Keratinocyte (primary cell): ENCODE measurements at regions not wholly inside any gene's neighbourhood (a gene's known extent, or its start where the extent isn't known, plus 50 kb on each side); places are given as distances from the start of the nearest gene placed in this dataset.

Source experiments
- DNase-seq: peaks from one replicate; pipeline ENCODE4 v3.0.0-alpha.2; 2011; ENCODE audit warnings: low read depth, missing footprints, low spot score
- FAIRE-seq: peaks from 2 replicates; lab custom pipeline; 2011; peaks lifted over from hg19 to GRCh38; lab: Jason Lieb, UNC
- H2AFZ ChIP-seq: 2 replicates; pipeline ENCODE4 v1.6.0; 2012; ENCODE audit warnings: low read length, control low read depth, inconsistent platforms; ENCODE audit not compliant: control insufficient read depth
- H3K27ac ChIP-seq: 2 replicates; pipeline ENCODE4 v1.5.1; 2011; ENCODE audit warnings: low read length; ENCODE audit not compliant: control insufficient read depth, insufficient read depth
- H3K27me3 ChIP-seq: 3 replicates; pipeline ENCODE4 v1.6.0; 2011; ENCODE audit warnings: low read length; ENCODE audit not compliant: control insufficient read depth, insufficient read depth; ENCODE audit errors: extremely low read depth
- H3K36me3 ChIP-seq, 2 experiments: 2 replicates in 1 of 2; 3 replicates in 1 of 2; pipeline ENCODE4 v1.5.1; 2011; ENCODE audit warnings: low read length in 2 of 2, mild to moderate bottlenecking in 1 of 2; ENCODE audit not compliant: control insufficient read depth in 2 of 2, insufficient read depth in 2 of 2; ENCODE audit errors: extremely low read depth in 1 of 2
- H3K4me1 ChIP-seq: 3 replicates; pipeline ENCODE4 v1.5.1; 2011; ENCODE audit warnings: low read length; ENCODE audit not compliant: control insufficient read depth, insufficient read depth; ENCODE audit errors: extremely low read depth
- H3K4me2 ChIP-seq: 3 replicates; pipeline ENCODE4 v1.6.0; 2011; ENCODE audit warnings: low read depth, low read length; ENCODE audit not compliant: control insufficient read depth, insufficient read depth; ENCODE audit errors: extremely low read depth
- H3K4me3 ChIP-seq, 3 experiments: fragments of 200-600 bp in 1 of 3; sonication (generic) in 1 of 3; 2 replicates in 2 of 3; 3 replicates in 1 of 3; pipeline ENCODE4 v1.5.1; 2011 to 2016; ENCODE audit warnings: low read length in 3 of 3, mild to moderate bottlenecking in 3 of 3, control low read depth in 2 of 3, inconsistent platforms in 1 of 3, low read depth in 1 of 3, mixed read lengths in 1 of 3, mixed run types in 1 of 3, moderate library complexity in 1 of 3; ENCODE audit not compliant: control insufficient read depth in 2 of 3, insufficient read depth in 2 of 3; ENCODE audit errors: extremely low read depth in 1 of 3
- H3K79me2 ChIP-seq: 2 replicates; pipeline ENCODE4 v1.6.0; 2012; ENCODE audit warnings: low read length; ENCODE audit not compliant: control insufficient read depth, insufficient read depth
- H3K9ac ChIP-seq: 3 replicates; pipeline ENCODE4 v1.6.0; 2011; ENCODE audit warnings: low read length; ENCODE audit not compliant: control insufficient read depth, insufficient read depth; ENCODE audit errors: extremely low read depth
- H3K9me1 ChIP-seq: 3 replicates; pipeline ENCODE4 v1.6.0; 2011; ENCODE audit warnings: low read length; ENCODE audit not compliant: control insufficient read depth, insufficient read depth; ENCODE audit errors: extremely low read depth
- H3K9me3 ChIP-seq: 2 replicates; pipeline ENCODE4 v1.5.1; 2012; ENCODE audit warnings: low read depth, low read length; ENCODE audit not compliant: control insufficient read depth
- H4K20me1 ChIP-seq: 3 replicates; pipeline ENCODE4 v1.6.0; 2011; ENCODE audit warnings: low read length; ENCODE audit not compliant: control insufficient read depth, insufficient read depth; ENCODE audit errors: extremely low read depth
- CTCF ChIP-seq, 3 experiments: IDR thresholded peaks in 1 of 3; conservative IDR thresholded peaks in 1 of 3; optimal IDR thresholded peaks in 1 of 3; 2 replicates in 2 of 3; 3 replicates in 1 of 3; pipeline versions ENCODE3 to v1.5.1; 2011; ENCODE audit warnings: low read length in 3 of 3, mild to moderate bottlenecking in 3 of 3, moderate library complexity in 2 of 3, control low read depth in 1 of 3, inconsistent platforms in 1 of 3; ENCODE audit not compliant: insufficient read depth in 2 of 3; ENCODE audit errors: extremely low read depth in 1 of 3
- EZH2 ChIP-seq: IDR thresholded peaks from one replicate; pipeline ENCODE4 v1.6.1; 2012; ENCODE audit warnings: inconsistent platforms, mild to moderate bottlenecking, low read length, moderate library complexity
- dilution Hi-C: fragments of 300-500 bp; cut with MboI; formaldehyde crosslinking; loops from one replicate; pipeline ENCODE4 v1.7.0; 2020; ENCODE audit warnings: low sequenced_read_pairs; ENCODE audit not compliant: extremely low pct_ligation_motif_present

DNA sequence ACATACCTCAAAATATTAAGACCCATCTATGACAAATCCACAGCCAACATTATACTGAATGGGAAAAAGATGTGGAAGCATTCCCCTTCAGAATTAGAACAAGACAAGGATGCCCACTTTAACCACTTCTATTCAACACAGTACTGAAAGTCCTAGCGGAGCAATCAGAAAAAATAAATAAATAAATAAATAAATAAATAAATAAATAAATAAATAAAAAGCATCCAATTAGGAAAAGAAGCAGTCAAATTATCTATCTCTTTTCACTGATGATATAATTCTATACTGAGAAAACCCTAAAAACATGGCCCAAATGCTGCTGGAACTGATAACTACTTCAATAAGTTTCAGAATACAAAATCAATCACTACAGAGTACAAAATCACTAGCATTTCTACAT is 67.5 kb downstream of the PRR32 start:
- Histone ChIP-seq H3K9ac (no peak overlapping the region), H3K4me2 (no peak overlapping the region), H3K9me1 (no peaks in the 10 kb centered on the region), H3K79me2 (no peaks in the 10 kb centered on the region), H3K27me3 (no peaks in the 10 kb centered on the region), H2AFZ (no peak overlapping the region), H3K9me3 (no peaks in the 10 kb centered on the region), H3K4me3 (no peak overlapping the region), H4K20me1 (no peaks in the 10 kb centered on the region), H3K36me3 (no peaks in the 10 kb centered on the region), H3K4me1 (no peaks in the 10 kb centered on the region), H3K27ac (no peak overlapping the region)
- FAIRE-seq = no peak
- TF ChIP-seq CTCF (optimal IDR thresholded peaks at IDR 0.05 in 1 of 3, IDR thresholded peaks at IDR 0.05 in 1 of 3, conservative IDR thresholded peaks at IDR 0.05 in 1 of 3; ENCODE audit: extremely low read depth in 1 of 3, insufficient read depth in 2 of 3, low read length in 3 of 3) (no peak), EZH2 (no peak)
- dilution Hi-C loops = no loop called here
- DNase-seq = no peak

DNA sequence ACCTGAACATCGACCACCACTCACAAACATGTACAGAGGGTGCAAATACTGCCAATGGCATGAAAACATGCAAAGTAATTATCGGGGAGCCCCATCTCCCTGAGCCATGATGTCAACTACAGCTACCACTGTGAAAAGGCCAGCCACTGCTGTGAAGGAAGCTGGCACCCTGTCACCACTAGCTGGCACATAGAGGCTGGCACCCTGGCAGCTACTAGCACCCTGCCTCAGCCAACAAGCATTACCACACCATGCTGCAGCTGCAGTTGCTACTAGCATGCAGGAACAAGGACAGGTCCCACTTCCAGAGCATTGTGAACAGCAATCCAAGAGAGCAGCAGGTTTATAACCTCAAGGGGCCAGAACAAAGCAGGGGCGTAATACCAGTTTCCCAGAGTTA is 81.4 kb downstream of the PRR32 start:
- H3K4me3 ChIP-seq = no peak overlapping the region
- no peak overlapping the region for H3K9ac ChIP-seq
- no peaks in the 10 kb centered on the region for H3K36me3 ChIP-seq
- no peak overlapping the region for H3K27ac ChIP-seq
- FAIRE-seq = no peak
- no peaks in the 10 kb centered on the region for H3K9me3 ChIP-seq
- dilution Hi-C loops = no loop called here
- no peaks in the 10 kb centered on the region for H3K4me1 ChIP-seq
- H3K9me1 ChIP-seq = no peaks in the 10 kb centered on the region
- no peak for TF ChIP-seq CTCF (optimal IDR thresholded peaks at IDR 0.05 in 1 of 3, IDR thresholded peaks at IDR 0.05 in 1 of 3, conservative IDR thresholded peaks at IDR 0.05 in 1 of 3; ENCODE audit: extremely low read depth in 1 of 3, insufficient read depth in 2 of 3, low read length in 3 of 3)
- TF ChIP-seq EZH2 = no peak
- H3K27me3 ChIP-seq = no peaks in the 10 kb centered on the region
- H2AFZ ChIP-seq = no peak overlapping the region
- no peaks in the 10 kb centered on the region for H3K79me2 ChIP-seq
- no peak for DNase-seq
- H3K4me2 ChIP-seq = no peak overlapping the region
- no peaks in the 10 kb centered on the region for H4K20me1 ChIP-seq
